Activated T-cell treated with anti-CD3 and anti-CD28 coated beads for 48 hours (primary cell): ENCODE measurements at regions not wholly inside any gene's neighbourhood (a gene's known extent, or its start where the extent isn't known, plus 50 kb on each side); places are given as distances from the start of the nearest gene placed in this dataset.

Source experiments
- DNase-seq: peaks from one replicate; pipeline ENCODE4 v3.0.0-alpha.2; 2020; ENCODE audit warnings: low read depth

- DNase-seq = no peak
Measured at GRCh38 chr15:94008104-94009074, 223.0 kb upstream of the MCTP2 start.

- no peak for DNase-seq
Measured at GRCh38 chr15:94004697-94005096, 226.7 kb upstream of the MCTP2 start.

GRCh38 chr15:94002041-94002440, 229.3 kb upstream of the MCTP2 start:
- DNase-seq = no peak

- DNase-seq = no peak
Measured at GRCh38 chr15:94001255-94001801, 230.0 kb upstream of the MCTP2 start.

GRCh38 chr15:94000606-94001005, 230.8 kb upstream of the MCTP2 start:
- no peak for DNase-seq

GRCh38 chr15:93997071-93997658, 234.2 kb upstream of the MCTP2 start:
- DNase-seq = no peak

- DNase-seq = no peak
Measured at GRCh38 chr15:93989440-93989998, 241.8 kb upstream of the MCTP2 start.

- DNase-seq = no peak
Measured at GRCh38 chr15:93987068-93987467, 244.3 kb upstream of the MCTP2 start.

DNA sequence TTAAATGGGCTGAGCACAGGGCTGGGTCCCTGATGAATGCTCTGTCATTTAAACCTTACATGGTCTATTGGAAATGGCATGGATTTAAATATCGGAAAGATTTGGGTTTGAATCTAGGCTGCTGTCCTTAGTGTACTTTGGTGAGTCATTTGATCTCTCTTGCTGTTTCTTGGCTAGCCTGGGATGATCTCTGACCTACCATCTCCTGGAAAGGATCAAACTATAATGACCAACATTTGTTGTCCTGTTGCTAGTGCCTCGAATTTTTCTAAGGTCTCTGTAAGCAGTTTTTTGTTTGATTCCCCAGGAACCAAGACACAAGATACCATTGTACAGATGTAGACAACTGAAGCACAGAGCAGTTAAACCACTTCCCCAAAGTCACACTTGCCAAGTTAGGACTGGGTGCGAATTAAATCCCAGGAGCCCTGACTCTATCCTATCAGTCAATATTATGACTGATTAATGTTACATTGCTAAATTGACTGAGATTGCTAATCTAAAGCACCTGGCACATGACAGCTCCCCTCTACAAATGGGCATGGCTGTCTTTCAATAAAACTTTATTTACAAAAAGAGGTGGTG, 244.9 kb upstream of the MCTP2 start:
- DNase-seq = no peak

DNA sequence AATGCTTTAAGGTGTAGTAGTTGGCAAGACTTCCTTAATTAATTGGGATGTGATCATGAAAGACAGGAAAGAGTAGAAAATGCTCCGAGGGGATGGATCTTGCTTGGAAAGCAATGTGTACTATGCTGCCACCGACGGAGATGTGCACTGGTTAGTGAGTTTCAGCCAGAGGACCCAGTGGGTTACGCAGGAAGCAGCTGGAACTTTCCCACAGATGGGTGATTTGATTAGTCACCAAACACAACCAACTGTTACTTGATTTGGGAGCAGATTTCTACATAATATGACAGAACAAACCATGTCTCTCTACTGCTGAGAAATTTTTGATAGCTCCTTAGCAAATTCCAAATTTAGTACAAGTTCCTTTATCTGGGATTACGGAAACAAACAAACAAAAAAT, 245.4 kb upstream of the MCTP2 start:
- DNase-seq = no peak

GRCh38 chr15:93985176-93985575, 246.2 kb upstream of the MCTP2 start:
- no peak for DNase-seq

DNA sequence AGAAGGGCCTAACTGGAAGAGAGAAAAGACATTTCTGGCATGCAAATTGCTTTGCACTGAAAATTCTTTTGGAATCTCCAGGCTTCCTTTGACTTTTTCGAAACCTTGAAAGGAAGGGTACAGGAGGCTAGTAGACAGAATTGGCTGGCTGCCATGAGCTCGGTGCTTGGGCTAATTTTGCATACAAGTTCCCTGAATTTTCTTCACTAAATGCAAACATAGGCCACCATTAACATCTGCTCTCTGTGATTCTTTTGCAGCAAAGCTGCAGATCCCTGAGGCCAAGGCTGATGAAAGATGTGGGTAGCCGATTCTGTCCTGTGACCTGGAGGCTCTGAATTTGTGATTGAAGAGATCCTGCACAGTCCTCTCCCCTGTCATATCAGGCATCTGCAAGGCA, 247.8 kb upstream of the MCTP2 start:
- no peak for DNase-seq

- DNase-seq = no peak
Measured at GRCh38 chr15:93982226-93982727, 249.1 kb upstream of the MCTP2 start.

GRCh38 chr15:93981706-93982105, 249.7 kb upstream of the MCTP2 start:
- no peak for DNase-seq

DNA sequence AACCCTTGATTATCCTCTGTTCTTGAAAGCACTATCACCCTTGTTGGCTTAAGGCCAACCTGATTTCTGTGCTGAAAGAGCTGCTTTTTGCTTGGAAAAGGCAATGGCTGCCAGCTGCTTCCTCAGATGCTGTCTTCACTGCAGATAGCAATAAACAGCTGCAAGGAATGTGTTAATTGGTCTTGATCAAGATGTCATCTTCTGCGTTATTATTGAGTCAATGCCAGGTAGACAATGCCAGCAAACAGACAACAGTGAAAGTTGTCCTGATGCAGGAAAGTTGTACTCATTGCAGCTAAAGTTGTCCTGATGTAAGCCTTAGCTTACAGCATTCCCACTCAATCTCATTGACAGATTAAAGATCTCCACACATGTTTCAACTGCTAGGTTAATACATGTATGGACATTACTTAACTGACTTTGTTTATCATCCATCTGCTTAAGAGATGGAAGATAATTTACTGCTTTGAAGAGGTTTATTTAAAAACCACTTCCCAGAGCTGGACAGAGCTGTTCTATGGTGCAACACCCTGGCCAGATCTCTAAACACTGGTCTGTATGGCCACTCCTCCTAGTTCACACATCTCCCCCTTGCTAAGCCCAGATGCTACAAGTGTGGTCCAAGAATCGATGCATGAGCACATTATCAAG, 251.0 kb upstream of the MCTP2 start:
- no peak for DNase-seq

DNA sequence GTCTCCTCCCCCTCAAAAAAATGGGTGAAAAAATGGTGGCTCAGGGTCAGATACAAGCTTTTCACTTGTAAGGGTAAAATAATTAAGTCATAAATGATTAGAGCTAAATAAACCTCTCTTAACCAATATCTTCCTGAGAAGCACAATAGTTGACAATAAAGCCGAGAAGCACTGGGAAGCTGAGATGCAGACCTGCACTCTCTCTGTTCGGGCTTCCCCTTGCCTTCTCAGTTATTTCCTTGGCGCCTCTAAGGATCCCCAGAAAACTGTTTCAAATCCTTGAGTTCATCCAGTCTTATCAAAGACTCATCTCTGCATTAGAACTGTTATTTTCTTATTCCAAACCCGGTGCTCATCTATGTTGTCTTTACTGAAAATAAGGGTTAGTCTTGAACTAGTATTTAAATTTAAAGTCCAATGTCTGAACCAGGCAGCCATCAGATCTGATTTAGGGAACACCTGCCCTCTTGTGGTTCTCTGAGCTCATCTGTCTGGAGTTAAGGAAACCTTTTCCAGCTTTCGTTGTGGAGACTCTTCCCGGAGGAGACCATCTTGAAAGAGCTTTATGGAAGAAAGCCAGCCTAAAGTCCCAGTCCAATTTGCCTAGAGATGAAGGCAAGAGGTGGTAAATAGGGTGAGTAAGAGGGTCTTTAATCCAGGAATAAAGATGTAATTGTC, 256.4 kb upstream of the MCTP2 start:
- DNase-seq = no peak

- no peak for DNase-seq
Measured at GRCh38 chr15:93973287-93973686, 258.1 kb upstream of the MCTP2 start.

- no peak for DNase-seq
Measured at GRCh38 chr15:93968773-93969172, 262.6 kb upstream of the MCTP2 start.

DNA sequence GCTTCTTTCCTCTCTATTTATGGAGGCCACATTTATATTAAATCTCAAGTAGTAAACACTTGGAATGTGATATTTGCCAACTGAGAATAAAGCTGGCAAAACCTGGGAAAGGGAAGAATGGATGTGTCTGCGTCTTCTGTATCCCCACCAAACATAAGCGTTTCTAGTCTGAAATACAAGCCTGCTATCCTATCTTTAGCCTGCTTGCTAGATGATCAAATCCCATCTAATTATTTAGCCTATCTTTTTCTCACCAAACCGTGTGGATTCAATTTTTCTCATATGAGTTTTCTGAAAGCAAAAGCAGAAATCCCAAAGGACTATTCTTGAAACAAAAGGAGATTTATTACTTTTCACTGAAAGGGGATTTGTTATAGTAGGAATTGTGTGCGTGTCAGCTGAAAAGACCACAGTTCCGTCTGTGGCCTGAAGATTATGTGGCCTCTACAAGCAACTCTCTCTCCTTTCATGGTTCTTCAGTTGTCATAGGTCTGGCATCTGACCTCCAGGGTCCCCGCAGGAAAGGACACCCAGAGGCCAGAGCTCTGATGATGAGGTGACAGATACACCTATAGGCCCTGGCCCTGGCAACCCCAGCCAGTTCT, 266.0 kb upstream of the MCTP2 start:
- no peak for DNase-seq

DNA sequence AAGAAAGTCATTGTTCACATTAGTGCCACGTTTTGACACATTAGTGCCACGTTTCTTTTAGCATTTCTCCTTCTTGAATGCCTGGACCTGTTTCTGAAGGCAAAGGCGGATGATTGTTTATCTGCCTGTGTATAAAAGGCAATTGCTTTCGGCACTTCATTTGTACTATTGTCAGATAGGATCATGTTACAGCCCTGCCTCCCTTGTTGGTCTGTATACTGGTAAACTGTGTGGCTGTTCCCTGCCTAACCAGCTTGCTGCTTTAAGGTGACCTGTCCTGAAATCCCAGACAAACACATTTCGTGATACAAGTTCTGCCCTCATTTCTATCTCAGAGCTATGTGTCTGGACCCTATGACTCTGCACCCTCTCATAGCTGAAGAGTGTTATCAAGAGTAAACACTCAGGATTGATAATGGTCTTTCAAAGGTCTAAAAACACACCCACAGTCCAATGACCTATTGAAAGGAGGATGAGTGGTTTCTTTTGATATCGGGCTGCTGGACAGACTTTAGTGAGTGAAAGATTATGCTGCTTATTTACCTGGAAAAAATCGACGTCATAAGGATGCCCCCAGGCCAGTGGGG, 276.3 kb upstream of the MCTP2 start:
- DNase-seq = no peak
